Vagina (tissue), 2 donors: ENCODE measurements at regions not wholly inside any gene's neighbourhood (a gene's known extent, or its start where the extent isn't known, plus 50 kb on each side); places are given as distances from the start of the nearest gene placed in this dataset.

Source experiments
- POLR2A ChIP-seq, 2 donors: fragments of 450-650 bp; IDR thresholded peaks; one replicate each; pipeline ENCODE4 v1.6.1; 2017; ENCODE audit warnings: antibody characterized with exemption in 2 of 2, mild to moderate bottlenecking in 2 of 2, moderate library complexity in 2 of 2
- POLR2AphosphoS5 ChIP-seq, 2 donors: sonication (generic); formaldehyde crosslinking; IDR thresholded peaks; one replicate each; pipeline ENCODE4 v1.9.0; 2017; ENCODE audit warnings: antibody characterized with exemption in 2 of 2, mild to moderate bottlenecking in 2 of 2, low read depth in 1 of 2; ENCODE audit not compliant: insufficient read depth in 1 of 2

GRCh38 chr6:167405778-167406532, 81.1 kb downstream of the TTLL2 start:
- TF ChIP-seq POLR2AphosphoS5 (IDR thresholded peaks at IDR 0.05; ENCODE audit: insufficient read depth in 1 of 2, low read depth in 1 of 2) (no peak), POLR2A (IDR thresholded peaks at IDR 0.05) (no peak)
